ENCODE measurements at regions not wholly inside any gene's neighbourhood (a gene's known extent, or its start where the extent isn't known, plus 50 kb on each side); places are given as distances from the start of the nearest gene placed in this dataset.
"Not testable (repeated sequence)": the region's sequence is repeated elsewhere in the genome, so short reads cannot be mapped to it uniquely, and the experiment has no call there.

DNA sequence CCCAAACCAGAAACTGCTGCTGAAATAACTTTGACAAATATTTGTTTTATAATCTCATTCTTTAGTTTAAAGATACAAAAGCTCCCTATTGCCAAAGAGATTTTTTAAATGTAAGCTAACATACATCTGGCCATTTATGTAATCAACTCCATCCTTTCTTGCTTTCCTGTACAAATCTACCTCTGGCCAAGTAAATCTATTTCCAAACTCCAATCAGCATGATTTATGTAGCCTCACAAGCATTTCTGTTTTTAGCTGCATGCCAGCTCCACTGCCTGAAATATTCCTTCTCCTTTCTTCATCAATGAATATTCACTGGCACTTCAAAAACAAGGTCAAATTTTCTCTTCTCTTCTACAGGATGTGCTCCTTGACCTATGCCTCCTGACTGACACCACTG is 80.0 kb downstream of the SHOX2 start:
- no peaks in the 10 kb centered on the region for H3K4me1 ChIP-seq (ENCODE audit: control insufficient read depth, insufficient read depth, low read length)
- no peaks in the 10 kb centered on the region for H3K27me3 ChIP-seq (ENCODE audit: control insufficient read depth, insufficient read depth, low read length)
- no peaks in the 10 kb centered on the region for H3K36me3 ChIP-seq (ENCODE audit: control insufficient read depth, insufficient read depth, low read length)
- H3K9me3 ChIP-seq (ENCODE audit: control insufficient read depth, insufficient read depth, low read length) = no peaks in the 10 kb centered on the region
- no peak overlapping the region for H3K9ac ChIP-seq (ENCODE audit: low read depth, low read length)
- H3K4me3 ChIP-seq (ENCODE audit: low read depth, low read length) = no peak overlapping the region

GRCh38 chr3:158019897-158020296 is 86.3 kb downstream of the SHOX2 start:
- not testable (repeated sequence) for H3K4me1 ChIP-seq (ENCODE audit: control insufficient read depth, insufficient read depth, low read length); H3K36me3 ChIP-seq (ENCODE audit: control insufficient read depth, insufficient read depth, low read length); H3K4me3 ChIP-seq (ENCODE audit: low read depth, low read length); H3K9me3 ChIP-seq (ENCODE audit: control insufficient read depth, insufficient read depth, low read length); H3K9ac ChIP-seq (ENCODE audit: low read depth, low read length); H3K27me3 ChIP-seq (ENCODE audit: control insufficient read depth, insufficient read depth, low read length)

DNA sequence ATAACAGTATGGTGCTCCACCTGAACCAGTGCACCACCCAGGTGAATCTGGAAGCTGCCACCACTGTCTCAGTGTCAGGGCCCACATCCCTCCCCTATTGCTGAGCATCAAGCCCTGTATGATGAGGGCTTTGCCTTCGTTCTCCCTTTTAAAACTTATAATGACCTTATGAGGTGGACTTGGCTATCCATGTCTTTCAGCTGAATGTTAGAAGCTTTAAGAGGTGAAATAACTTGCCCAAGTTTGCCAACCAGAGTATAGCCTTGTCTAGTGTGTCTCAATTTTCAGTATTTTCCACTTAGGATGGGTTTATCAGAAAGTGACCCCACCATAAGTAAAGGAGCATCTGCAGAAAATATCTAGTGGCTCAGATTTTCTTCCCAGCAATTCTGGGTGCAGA is 87.8 kb downstream of the SHOX2 start:
- Histone ChIP-seq H3K9me3 (ENCODE audit: control insufficient read depth, insufficient read depth, low read length) (no peaks in the 10 kb centered on the region), H3K36me3 (ENCODE audit: control insufficient read depth, insufficient read depth, low read length) (no peaks in the 10 kb centered on the region), H3K4me3 (ENCODE audit: low read depth, low read length) (no peak overlapping the region), H3K9ac (ENCODE audit: low read depth, low read length) (no peak overlapping the region), H3K4me1 (ENCODE audit: control insufficient read depth, insufficient read depth, low read length) (no peaks in the 10 kb centered on the region), H3K27me3 (ENCODE audit: control insufficient read depth, insufficient read depth, low read length) (no peaks in the 10 kb centered on the region)

GRCh38 chr3:158012901-158013300 is 93.3 kb downstream of the SHOX2 start:
- no peaks in the 10 kb centered on the region for H3K4me1 ChIP-seq (ENCODE audit: control insufficient read depth, insufficient read depth, low read length)
- H3K27me3 ChIP-seq (ENCODE audit: control insufficient read depth, insufficient read depth, low read length) = no peaks in the 10 kb centered on the region
- no peak overlapping the region for H3K9ac ChIP-seq (ENCODE audit: low read depth, low read length)
- no peaks in the 10 kb centered on the region for H3K36me3 ChIP-seq (ENCODE audit: control insufficient read depth, insufficient read depth, low read length)
- no peaks in the 10 kb centered on the region for H3K9me3 ChIP-seq (ENCODE audit: control insufficient read depth, insufficient read depth, low read length)
- no peak overlapping the region for H3K4me3 ChIP-seq (ENCODE audit: low read depth, low read length)

DNA sequence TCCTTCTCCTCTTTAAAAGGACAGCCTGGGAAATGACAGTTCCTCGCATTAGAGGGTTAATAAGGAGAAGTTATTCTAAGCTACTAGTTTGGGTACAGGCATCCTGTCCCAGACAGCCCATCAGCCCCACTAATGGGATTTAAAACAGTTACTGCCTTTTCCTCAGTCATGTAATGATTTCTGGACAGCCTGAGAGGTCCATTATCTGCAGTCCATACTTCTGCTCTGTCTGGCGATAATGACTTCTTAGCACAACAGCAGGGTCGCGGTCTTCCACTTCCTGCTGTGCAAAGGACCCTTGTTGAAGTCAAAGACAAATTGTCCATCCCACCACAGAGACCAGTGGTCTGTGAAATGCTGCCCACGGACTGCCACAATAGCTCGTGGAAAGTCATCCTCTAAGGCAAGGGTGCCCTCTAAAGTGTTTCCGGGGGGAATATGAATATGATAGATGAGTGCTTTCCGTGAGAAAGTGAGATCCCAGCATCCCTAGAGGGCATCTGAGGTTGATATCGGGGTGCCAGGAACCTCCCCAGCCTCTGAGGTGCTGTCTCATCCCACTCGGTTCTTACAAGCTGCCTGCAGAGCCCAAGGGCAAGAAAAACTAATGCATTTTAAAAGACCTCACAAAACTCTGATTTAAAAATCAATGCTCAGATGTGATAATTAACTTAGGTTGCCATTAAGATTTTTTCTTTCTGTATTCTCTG is 100.7 kb downstream of the SHOX2 start:
- H3K27me3 ChIP-seq (ENCODE audit: control insufficient read depth, insufficient read depth, low read length) = no peaks in the 10 kb centered on the region
- no peak overlapping the region for H3K4me3 ChIP-seq (ENCODE audit: low read depth, low read length)
- no peaks in the 10 kb centered on the region for H3K4me1 ChIP-seq (ENCODE audit: control insufficient read depth, insufficient read depth, low read length)

GRCh38 chr3:157999246-157999645 is 107.0 kb downstream of the SHOX2 start:
- Histone ChIP-seq H3K27me3 (ENCODE audit: control insufficient read depth, insufficient read depth, low read length) (no peaks in the 10 kb centered on the region), H3K9ac (ENCODE audit: low read depth, low read length) (no peak overlapping the region), H3K4me1 (ENCODE audit: control insufficient read depth, insufficient read depth, low read length) (no peaks in the 10 kb centered on the region), H3K9me3 (ENCODE audit: control insufficient read depth, insufficient read depth, low read length) (no peaks in the 10 kb centered on the region), H3K4me3 (ENCODE audit: low read depth, low read length) (no peak overlapping the region), H3K36me3 (ENCODE audit: control insufficient read depth, insufficient read depth, low read length) (no peaks in the 10 kb centered on the region)

More for the DNA sequence above, 100.7 kb downstream of the SHOX2 start:
- Histone ChIP-seq H3K36me3 (ENCODE audit: control insufficient read depth, insufficient read depth, low read length) (no peaks in the 10 kb centered on the region), H3K9me3 (ENCODE audit: control insufficient read depth, insufficient read depth, low read length) (no peaks in the 10 kb centered on the region), H3K9ac (ENCODE audit: low read depth, low read length) (no peak overlapping the region)

DNA sequence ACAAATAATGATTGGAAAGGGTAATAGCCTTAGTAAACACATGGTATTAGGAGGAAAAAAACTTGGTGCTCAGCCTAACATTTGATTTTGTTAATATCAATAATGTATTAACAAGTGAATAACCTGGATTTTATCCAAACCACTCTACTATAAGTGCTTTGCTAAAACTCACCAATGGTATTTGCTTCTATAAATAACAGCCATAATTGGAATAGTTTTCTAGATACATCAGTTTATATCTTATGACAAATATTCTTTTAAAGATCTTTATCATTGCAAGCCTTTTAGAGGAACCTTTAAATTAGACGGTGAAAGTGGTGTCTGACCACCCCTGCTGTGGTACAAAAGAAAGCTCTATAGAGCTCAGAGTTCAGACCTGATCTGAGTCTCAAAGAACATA is 123.9 kb downstream of the SHOX2 start:
- Histone ChIP-seq H3K27me3 (ENCODE audit: control insufficient read depth, insufficient read depth, low read length) (no peaks in the 10 kb centered on the region), H3K36me3 (ENCODE audit: control insufficient read depth, insufficient read depth, low read length) (no peaks in the 10 kb centered on the region), H3K4me3 (ENCODE audit: low read depth, low read length) (no peak overlapping the region), H3K9ac (ENCODE audit: low read depth, low read length) (no peak overlapping the region), H3K9me3 (ENCODE audit: control insufficient read depth, insufficient read depth, low read length) (no peaks in the 10 kb centered on the region), H3K4me1 (ENCODE audit: control insufficient read depth, insufficient read depth, low read length) (no peaks in the 10 kb centered on the region)

DNA sequence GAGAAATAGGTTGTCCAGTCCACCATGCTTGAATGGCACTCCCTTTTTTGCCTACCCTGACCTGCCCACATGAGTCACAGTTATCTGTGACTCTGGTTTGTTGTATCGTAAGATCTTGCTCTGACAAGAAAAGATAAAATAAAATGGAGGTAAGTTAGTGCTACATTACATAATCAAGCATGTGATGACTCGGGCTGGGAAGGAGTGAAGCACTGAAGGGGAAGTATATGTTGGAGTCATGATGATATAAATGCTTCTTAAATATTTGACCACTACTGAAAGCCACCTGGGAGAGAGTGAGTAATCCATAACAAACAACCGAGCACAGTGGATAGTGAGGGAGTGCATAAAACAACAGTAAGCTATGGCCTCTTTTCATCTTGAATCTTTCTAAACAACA is 124.4 kb downstream of the SHOX2 start:
- no peaks in the 10 kb centered on the region for H3K27me3 ChIP-seq (ENCODE audit: control insufficient read depth, insufficient read depth, low read length)

DNA sequence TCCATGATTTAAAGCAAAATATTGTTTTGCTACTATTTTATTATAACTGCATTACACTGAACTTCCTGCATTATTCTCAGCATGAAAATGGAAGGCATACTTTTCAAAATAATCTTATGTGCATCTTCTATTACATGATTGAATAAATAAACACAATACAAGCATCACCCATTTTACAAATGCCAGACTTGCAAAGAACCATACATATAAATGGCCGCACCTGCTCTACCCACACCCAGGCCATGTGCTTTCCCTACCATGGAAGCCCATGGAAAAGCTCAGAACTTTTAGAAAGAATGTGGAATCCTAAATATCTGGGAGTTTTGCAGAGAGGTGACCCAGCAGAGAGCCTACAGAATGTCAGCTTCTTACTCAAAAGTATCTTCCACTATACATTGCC is 127.2 kb downstream of the SHOX2 start:
- Histone ChIP-seq H3K27me3 (ENCODE audit: control insufficient read depth, insufficient read depth, low read length) (no peaks in the 10 kb centered on the region), H3K4me1 (ENCODE audit: control insufficient read depth, insufficient read depth, low read length) (no peaks in the 10 kb centered on the region), H3K9ac (ENCODE audit: low read depth, low read length) (no peak overlapping the region), H3K4me3 (ENCODE audit: low read depth, low read length) (no peak overlapping the region), H3K9me3 (ENCODE audit: control insufficient read depth, insufficient read depth, low read length) (no peaks in the 10 kb centered on the region), H3K36me3 (ENCODE audit: control insufficient read depth, insufficient read depth, low read length) (no peaks in the 10 kb centered on the region)

More for the DNA sequence above, 124.4 kb downstream of the SHOX2 start:
- no peaks in the 10 kb centered on the region for H3K36me3 ChIP-seq (ENCODE audit: control insufficient read depth, insufficient read depth, low read length)
- H3K4me1 ChIP-seq (ENCODE audit: control insufficient read depth, insufficient read depth, low read length) = no peaks in the 10 kb centered on the region
- H3K4me3 ChIP-seq (ENCODE audit: low read depth, low read length) = no peak overlapping the region
- no peaks in the 10 kb centered on the region for H3K9me3 ChIP-seq (ENCODE audit: control insufficient read depth, insufficient read depth, low read length)
- H3K9ac ChIP-seq (ENCODE audit: low read depth, low read length) = no peak overlapping the region

- no peak overlapping the region for H3K9ac ChIP-seq (ENCODE audit: low read depth, low read length)
These were observed 144.6 kb downstream of the SHOX2 start for GRCh38 chr3:157961665-157962064.

GRCh38 chr3:157958457-157958856 is 147.8 kb downstream of the SHOX2 start:
- Histone ChIP-seq H3K4me1 (ENCODE audit: control insufficient read depth, insufficient read depth, low read length) (no peaks in the 10 kb centered on the region), H3K9ac (ENCODE audit: low read depth, low read length) (no peak overlapping the region), H3K9me3 (ENCODE audit: control insufficient read depth, insufficient read depth, low read length) (no peaks in the 10 kb centered on the region), H3K4me3 (ENCODE audit: low read depth, low read length) (no peak overlapping the region), H3K36me3 (ENCODE audit: control insufficient read depth, insufficient read depth, low read length) (no peaks in the 10 kb centered on the region), H3K27me3 (ENCODE audit: control insufficient read depth, insufficient read depth, low read length) (no peaks in the 10 kb centered on the region)

More at GRCh38 chr3:157961665-157962064, 144.6 kb downstream of the SHOX2 start:
- Histone ChIP-seq H3K4me1 (ENCODE audit: control insufficient read depth, insufficient read depth, low read length) (no peaks in the 10 kb centered on the region), H3K9me3 (ENCODE audit: control insufficient read depth, insufficient read depth, low read length) (no peaks in the 10 kb centered on the region), H3K36me3 (ENCODE audit: control insufficient read depth, insufficient read depth, low read length) (no peaks in the 10 kb centered on the region), H3K27me3 (ENCODE audit: control insufficient read depth, insufficient read depth, low read length) (no peaks in the 10 kb centered on the region), H3K4me3 (ENCODE audit: low read depth, low read length) (no peak overlapping the region)

DNA sequence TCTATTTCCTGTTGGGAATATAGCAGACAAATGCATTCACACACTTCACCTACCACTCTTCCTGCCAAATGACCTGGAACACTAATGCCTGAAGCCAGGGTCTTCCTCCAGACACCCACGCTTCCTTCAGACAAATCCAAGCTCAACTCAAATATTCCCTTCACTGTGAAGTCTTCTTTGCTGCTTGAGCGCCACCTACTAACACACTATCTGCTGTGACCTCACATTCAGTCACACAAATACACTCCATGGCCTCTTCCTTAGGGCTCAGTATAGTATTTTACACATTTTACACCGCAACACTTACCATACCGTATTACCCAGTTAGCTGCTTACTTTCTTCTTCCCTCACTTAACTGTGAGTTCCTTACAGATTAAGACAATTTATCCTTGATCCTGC is 149.4 kb downstream of the SHOX2 start:
- H3K9me3 ChIP-seq (ENCODE audit: control insufficient read depth, insufficient read depth, low read length) = no peaks in the 10 kb centered on the region
- H3K36me3 ChIP-seq (ENCODE audit: control insufficient read depth, insufficient read depth, low read length) = no peaks in the 10 kb centered on the region
- H3K9ac ChIP-seq (ENCODE audit: low read depth, low read length) = no peak overlapping the region
- H3K27me3 ChIP-seq (ENCODE audit: control insufficient read depth, insufficient read depth, low read length) = no peaks in the 10 kb centered on the region
- no peaks in the 10 kb centered on the region for H3K4me1 ChIP-seq (ENCODE audit: control insufficient read depth, insufficient read depth, low read length)
- no peak overlapping the region for H3K4me3 ChIP-seq (ENCODE audit: low read depth, low read length)

Measured in iPS-15b (cell line).